NCI-H69 (cell line): ENCODE measurements at regions not wholly inside any gene's neighbourhood (a gene's known extent, or its start where the extent isn't known, plus 50 kb on each side); places are given as distances from the start of the nearest gene placed in this dataset.
A peak's percentile ranks its signal among the peaks of the same experiment; 100 is the strongest.
"Not testable (repeated sequence)": the region's sequence is repeated elsewhere in the genome, so short reads cannot be mapped to it uniquely, and the experiment has no call there.

ENCODE experiments used
- DNase-seq: peaks from one replicate; lab custom pipeline; 2025; lab: John Stamatoyannopoulos, UW

DNA sequence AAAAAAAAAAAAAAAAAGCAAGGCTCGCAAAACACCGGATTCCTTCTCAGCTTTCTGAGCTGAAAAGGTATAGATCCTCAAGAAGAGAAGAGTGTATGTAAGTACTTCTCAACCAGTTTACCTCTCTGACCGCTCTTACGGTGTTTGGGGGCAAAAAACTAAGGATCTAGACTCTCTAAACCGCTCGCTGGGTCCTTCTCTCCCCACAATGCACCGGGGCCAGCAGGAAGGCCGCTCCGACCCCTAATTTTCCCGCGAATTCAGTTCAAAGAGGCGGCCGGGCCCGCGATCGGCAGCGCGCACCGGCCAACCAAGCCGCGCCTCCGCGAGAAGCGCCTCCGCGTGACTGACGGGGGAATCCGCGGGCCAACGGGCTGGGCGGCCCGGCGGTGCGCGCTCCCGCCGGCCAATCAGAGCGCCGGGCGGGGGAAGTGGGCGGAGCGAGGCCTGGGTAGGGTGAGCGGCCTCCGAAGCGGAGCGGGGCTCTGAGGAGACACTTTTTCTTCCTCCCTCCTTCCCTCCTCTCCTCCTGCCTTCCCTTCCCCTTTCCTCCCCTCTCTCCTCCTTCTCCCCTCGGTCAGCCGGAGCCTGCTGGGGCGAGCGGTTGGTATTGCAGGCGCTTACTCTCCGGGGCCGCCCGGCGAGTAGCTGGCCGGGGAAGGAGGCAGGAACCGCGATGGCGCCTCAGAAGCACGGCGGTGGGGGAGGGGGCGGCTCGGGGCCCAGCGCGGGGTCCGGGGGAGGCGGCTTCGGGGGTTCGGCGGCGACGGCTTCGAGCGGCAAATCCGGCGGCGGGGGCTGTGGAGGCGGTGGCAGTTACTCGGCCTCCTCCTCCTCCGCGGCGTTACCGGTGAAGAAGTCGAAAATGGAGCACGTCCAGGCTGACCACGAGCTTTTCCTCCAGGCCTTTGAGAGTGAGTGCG, 93.0 kb downstream of the CRLF3 start:
- DNase-seq = peak; percentile 92

DNA sequence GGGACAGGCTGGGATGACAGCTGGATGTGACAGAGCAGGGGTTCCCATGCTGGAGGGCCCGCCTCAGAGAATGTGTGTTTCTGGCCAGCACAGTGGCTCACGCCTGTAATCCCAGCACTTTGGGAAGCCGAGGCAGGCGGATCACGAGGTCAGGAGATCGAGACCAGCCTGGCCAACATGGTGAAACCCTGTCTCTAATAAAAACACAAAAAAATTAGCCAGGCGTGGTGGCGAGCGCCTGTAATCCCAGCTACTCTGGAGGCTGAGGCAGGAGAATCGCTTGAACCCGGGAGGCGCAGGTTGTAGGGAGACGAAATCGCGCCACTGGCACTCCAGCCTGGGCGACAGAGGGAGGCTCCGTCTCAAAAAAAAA, 93.7 kb downstream of the CRLF3 start:
- DNase-seq = not testable (repeated sequence)

DNA sequence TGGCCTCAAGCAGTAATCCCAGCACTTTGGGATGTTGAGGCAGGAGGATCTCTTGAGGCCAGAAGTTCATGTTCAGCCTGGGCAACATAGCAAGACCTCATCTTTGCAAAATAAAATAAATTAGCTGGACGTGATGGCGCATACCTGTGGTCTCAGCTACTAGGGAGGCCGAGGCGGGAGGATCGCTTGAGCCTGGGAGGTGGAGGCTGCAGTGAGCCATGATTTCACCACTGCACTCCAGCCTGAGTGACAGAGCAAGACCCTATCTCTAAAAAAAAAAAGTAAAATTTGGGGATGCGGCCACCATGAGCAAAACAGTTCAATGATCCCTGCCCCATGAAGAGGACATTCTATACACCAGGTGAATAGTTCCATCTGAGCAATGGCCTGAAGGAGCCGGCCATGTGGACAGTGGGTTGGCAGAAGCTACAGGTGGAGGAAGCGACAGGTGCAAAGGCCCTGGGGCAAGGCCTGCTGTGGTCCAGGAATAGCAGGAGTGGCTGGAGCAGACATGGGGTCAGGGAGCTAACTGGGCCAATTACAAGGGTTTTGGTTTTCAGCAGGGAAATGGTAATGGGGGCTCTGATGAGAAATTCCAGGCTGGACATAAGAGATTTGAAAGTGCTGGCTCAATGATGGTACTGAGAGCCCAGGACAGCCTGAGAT, 94.2 kb downstream of the CRLF3 start:
- DNase-seq = peak; percentile 21

DNA sequence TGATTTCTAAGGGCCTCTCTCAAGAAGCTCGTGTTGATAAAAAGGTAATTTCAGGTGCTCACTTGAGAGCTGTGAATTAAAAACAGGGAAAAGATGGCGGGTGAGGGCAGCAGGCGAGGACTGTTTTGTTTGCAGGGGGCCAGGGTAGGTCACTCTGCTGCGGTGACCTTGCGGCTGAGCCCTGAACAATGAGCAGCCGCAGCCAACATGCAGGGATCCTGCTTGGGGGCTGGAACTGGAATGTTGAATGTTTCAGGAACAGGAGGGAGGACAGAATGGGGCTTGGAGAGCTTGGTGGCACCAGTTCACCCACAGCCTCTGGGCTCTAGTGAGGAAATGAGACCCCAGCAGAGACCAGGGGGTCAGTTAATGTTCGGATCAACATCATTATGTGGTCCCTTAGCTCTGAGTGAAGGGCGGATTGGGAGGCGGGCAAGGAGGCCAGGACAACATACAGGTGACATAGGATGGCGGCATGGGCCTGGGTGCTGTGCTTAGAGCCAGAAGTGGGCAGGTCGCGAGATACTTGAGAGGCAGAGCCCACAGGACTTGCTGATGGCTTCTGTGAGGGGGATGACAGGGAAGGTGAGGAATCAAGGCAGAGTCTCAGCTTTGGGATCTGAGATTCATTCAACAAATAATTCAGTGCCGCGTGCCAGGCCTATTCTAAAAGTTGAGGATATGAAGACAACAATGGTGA, 94.9 kb downstream of the CRLF3 start:
- not testable (repeated sequence) for DNase-seq

DNA sequence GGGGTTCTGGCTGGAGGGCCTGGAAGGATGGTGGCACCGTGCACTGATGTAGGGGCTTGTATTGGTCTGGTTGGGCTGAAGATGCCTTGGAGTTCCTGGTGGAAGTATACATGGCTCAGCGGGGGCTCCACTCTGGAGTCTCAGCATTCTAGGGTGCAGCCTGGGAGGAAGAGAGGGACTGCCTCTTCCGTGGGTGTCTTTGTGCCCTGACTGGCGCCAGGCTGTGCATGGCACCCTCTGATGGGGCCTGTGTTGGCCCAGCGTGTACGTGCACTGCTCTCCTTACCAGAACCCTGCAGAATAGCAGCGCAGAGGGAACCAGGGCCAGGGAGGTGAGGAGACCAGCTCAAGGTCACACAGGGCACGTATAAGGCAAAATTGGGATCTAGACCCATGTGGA, 97.0 kb downstream of the CRLF3 start:
- not testable (repeated sequence) for DNase-seq

DNA sequence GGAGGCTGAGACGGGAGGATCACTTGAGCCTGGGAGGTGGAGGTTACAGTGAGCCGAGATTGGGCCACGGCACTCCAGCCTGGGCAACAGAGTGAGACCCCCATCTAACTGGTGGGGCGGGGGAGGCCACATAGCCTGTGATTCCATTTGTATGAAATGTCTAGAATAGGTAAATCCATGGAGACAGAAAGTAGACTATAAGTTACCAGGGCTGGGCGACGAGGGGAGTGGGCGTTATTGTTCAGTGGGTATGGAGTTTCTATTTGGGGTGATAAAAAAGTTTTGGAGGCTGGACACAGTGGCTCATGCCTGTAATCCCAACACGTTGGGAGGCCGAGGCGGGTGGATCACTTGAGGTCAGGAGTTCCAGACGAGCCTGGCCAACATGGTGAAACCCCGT, 97.8 kb downstream of the CRLF3 start:
- not testable (repeated sequence) for DNase-seq

DNA sequence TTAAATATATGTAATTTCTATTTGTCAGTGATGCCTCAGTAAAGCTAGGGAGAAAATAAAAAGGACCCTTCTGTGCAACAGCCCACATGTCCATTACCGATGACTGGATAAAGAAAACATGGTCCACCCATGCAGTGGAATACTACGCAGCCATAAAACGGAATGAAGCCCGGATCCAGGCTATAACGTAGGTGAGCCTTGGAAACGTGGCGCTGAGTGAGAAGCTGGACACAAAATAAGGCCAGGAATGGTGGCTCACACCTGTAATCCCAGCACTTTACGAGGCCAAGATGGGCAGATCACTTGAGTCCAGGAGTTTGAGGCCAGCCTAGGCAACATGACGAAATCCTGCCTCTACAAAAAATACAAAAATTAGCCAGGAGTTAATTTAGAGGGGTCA, 98.2 kb downstream of the CRLF3 start:
- not testable (repeated sequence) for DNase-seq

DNA sequence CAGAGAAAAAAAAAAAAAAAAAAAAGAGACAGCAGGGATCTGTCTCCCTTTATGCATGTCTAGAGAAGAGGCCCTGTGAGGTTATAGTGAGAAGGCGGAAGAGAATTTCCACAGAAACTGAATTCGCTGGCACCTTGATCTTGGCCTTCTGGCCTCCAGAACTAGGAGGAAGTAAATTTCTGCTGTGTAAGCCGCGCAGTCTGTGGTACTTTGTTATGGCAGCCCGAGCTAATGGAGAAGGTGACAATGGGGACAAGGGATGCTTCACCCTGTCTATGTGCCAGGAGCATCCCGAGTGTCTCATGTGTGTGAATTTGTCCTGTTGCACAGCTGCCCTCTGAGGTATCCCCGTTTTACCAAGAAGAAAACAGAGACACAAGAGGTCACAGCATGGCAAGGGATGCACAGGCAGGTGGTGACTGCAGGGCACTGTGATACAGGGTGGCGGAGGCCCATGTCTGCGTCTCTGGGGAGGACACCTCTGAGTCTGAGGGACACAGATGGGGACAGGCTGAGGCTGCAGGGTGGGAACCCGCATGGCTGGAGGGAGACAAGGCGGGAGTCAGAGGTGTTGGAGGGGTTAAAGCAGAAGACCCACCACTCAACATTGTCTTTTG, 100.3 kb downstream of the CRLF3 start:
- DNase-seq = not testable (repeated sequence)

DNA sequence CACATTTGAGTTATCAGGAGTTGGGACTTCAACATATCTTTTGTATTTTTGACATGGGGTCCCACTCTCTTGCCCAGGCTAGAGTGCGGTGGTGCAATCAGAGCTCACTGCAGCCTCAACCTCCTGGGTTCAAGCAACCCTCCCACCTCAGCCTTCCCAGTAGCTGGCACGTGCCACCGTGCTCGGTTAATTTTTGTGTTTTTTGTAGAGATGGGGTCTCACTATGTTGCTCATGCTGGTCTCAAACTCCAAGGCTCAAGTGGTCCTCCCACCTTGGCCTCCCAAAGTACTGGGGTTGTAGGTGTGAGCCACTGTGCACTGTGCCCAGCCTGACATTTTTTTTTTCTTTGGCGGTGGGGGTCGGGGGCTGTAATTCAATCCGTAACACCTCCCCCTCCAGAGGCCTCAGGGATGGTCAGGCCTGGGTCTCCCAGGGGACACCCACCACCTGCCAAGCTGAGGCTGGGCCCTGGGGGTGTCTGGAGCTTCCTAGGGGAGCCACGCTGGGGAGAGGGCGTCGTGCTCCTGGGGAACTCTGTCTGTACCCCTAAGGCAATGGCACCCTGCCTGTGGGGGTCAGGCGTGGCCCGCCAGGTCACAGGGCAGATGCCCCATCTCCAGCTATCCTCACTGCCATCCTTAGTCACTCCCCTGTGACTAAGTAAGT, 102.2 kb downstream of the CRLF3 start:
- peak; percentile 13 for DNase-seq

DNA sequence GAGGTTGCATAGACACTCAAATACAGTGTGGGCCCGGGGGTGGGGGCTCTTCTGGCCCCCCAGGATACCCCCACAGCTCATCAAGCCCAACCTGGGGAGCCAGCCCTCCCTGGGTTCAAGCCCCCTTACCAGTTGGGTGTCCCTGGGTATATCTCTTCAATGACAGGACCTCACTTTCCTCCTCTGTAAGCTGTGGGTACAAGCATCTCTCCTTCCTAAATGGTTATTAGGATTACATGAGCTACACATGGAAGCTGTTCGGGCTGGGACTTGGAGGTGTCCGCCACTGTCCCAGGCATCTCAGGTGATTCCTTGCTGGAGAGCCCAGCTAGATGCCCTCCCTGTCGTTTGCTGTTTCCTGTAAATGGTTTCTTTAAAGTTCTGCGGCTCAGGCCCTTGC, 103.5 kb downstream of the CRLF3 start:
- DNase-seq = not testable (repeated sequence)

DNA sequence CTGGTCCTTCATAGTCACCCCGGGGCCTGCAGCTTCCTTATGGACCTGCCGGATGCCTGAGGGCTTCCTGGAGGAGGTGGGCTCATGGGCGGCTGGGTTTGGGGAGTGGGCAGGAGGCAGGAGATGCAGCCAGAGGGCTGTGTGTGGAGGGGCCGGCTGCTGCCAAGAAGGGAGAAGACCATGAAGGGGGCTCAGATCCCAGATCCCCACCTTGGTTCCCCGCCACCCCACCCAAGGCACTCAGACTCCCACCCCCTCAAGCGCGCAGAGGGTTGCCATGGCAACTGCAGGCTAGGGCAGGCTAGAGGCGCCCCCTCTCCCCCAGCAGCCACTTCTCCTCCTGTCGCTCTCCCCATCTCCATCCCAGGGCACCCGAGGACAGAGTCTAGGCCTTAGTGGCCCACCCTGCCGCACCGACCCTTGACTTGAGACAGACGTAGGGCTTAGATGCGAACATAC, 104.5 kb downstream of the CRLF3 start:
- DNase-seq = no peak

DNA sequence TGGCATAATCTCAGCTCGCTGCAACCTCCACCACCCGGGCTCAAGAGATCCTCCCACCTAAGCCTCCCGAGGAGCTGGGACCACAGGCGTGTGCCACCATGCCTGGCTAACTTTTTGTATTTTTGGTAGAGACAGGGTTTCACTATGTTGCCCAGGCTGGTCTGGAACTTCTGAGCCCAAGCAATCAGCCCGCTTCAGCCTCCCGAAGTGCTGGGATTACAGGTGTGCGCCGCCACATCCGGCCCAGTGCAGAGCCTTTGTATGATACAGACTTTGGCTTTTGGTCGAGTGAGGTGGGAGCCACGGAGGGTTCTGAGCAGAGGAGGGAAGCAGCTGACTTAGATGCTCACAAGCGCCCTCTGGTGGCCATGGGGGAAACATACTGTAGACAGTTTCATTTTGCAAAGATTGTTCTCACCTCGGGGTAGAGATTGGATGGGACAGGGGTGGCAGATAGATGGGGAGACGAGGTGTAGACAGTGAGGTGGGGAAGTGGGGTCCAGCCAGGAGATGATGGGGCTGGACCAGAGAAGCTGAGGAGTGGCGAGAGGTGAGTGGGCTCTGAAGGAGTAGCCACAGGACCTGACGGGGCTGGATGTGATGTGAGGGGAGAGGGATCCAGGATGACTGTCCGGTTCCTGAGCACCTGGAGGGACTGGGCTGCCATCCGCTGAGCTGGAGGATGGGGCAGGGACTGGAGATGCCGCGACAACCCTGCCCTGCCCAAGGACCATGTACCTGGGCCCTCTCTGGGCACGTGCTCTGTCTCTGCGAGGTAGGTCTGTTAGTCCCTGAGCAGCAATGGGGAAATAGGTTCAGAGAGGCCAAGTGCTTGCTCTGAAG, 105.1 kb downstream of the CRLF3 start:
- peak; percentile 66 for DNase-seq

DNA sequence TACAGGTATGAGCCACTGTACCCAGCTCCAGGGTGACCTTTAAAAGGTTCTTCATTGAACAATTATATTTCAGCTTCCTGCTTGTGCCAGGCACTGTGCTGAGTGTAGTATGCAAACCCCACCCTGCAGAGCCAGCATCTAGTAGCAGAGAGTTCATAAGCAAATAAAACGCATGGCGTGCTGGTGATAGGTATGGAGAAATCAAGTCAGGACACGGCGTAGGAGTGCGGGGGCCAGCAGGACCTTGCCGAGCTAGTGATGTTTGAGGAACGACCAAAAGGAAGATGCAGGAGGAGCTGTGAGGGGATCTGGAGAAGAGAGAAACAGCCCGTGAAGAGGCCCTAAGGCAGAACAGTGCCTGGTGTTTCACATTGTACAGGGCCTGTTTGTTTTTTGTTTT, 105.8 kb downstream of the CRLF3 start:
- DNase-seq = not testable (repeated sequence)

DNA sequence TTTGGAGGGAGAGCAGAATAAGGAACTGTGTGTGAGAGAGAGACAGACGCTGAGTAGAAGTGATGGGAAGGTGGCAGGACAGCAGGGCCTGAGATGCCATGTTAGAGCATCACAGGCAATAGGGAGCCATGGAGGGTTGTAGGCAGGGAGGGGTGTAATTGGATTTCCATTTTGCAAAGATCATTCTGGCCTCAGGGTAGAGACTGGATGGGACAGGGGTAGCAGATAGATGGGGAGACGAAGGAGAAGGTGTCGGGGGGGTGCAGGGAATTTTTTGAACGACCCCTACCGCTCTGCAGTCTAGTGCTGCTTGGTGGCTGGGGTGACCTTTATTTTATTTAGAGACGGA, 106.4 kb downstream of the CRLF3 start:
- DNase-seq = not testable (repeated sequence)

DNA sequence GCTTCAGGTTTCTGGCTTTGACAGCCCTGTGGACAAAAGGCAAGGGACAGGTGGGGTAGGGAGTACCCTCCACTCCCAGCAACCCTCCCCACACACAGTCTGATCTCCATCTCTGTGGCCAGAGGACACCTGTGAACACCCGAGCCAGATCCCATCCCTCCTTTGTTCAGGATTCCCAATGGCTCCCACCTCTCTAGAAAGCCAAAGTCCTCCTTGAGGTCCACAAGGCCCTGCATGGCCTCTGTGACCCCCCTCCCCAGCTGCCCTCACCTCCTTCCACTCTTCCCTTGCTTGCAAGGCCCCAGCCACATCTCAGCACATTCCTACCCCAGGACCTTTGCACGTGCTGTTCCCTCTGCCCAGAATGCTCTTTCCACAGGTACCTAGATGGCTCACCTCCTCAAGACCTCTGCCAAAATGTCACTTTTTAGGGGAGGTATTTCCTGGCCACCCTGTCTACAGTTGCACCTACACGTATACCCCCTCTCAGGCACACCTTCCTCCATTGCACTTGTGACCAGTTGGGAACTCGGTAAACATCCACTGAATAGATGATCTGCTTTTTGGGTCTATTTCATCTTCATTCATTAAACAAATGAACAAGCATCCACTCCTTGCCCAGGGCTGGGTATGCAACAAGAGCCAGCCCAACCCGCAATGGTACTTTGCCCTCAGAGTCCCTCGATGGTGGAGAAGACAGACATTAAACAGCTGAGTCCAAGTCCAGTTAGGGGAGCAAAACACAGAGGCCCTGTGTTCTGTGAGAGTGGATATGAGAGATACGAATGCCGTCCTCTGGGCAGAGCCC, 107.0 kb downstream of the CRLF3 start:
- no peak for DNase-seq

DNA sequence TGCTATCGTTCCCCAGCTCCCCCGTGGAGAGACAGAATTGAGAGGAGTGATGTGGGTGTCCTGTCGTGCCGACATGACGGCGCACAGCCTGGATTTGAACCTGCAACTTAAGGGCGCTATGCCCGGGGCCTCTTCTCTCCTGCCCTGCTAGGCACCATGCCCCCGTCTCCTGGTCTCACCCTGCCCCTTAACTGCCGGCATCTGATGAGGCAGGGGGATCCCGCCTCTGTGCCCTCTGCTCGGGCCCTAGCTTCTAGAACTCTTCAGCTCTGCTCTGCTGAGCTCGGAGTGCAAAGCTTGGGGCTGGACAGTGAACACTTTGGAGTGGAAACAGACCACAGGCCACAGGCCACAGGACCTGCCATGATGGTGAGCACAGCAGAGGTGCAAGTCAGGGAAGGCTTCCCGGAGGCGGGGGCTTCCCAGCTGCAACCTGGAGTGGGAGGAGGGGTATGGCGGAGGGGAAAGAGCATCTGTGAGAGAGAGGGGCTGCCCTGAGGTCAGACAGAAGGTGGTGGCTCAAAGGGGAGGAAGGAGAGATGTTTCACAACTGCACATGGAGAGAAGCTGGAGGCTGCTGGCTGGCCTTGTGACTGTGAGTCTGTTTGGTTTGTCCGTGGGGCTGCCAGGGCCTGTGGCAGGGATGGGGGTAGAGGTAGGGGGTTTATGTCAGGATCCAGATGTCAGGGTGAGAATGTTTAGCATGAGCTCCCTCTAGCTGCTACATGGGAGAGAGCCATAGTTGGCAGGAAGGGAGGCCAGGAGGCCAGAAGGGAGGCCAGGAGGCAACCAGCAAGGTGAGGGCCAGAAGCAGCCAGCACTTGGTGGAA, 107.8 kb downstream of the CRLF3 start:
- DNase-seq = peak; percentile 48

DNA sequence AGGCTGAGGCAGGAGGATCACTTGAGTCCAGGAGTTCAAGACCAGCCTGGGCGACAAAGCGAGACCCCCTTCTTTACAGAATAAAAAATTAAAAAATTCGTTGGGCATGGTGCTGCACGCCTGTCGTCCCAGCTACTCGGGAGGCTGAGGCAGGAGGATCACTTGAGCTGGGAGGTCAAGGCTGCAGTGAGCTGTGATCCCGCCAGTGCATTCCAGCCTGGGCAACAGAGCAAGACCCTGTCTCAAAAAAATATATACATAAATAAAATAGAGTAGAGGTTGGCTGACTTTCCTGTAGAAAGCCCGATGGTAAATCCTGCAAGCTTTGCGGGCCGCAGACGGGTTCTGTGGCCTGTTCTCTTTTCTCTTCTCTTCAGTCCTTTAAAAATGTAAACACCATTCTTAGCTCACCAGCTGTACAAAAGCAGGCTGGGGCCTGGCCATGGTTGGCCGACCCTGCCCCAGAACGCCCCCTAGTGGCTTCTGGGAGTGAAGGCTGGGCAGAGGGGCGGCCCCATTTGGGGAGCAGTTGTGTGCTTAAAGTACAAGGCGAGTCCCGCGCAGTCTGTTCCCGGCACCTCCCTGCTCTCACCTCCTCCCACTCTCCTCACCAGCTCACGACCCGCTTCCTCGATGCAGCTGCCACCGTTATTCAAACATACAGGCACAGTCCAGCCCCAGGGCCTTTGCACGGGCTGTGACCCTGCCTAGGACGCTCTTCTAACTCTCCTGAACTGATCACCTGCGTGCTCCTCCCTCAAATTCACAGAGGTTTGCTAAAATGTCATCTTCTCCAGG, 109.5 kb downstream of the CRLF3 start:
- peak; percentile 55 for DNase-seq

DNA sequence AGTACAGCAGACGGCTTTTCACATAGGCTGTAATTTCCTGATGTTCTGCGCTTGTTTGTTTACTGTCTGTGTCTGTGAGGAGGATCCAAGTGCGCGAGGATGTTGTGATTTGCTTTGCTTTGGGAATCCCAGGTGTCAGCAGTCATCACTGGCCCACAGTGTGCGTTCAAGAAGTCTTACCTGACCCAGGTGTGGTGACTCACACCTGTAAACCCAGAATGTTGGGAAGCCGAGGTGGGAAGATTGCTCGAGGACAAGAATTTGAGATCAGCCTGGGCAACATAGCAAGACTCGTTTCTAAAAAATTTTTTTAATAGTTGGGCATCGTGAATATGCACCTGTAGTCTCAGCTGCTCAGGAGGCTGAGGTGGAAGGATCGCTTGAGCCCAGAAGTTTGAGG, 110.7 kb downstream of the CRLF3 start:
- peak; percentile 56 for DNase-seq
